SK-N-SH (cell line): ENCODE measurements at regions not wholly inside any gene's neighbourhood (a gene's known extent, or its start where the extent isn't known, plus 50 kb on each side); places are given as distances from the start of the nearest gene placed in this dataset.

Source experiments
- CTCF ChIA-PET: fragments of 300-600, 350-600 bp; formaldehyde crosslinking; extraction: SDS; loops from one replicate; lab custom pipeline; 2021; lab: Yijun Ruan, JAX
- POLR2A ChIA-PET: fragments of 350-600 bp; sonication (Branson Sonifier 250); formaldehyde crosslinking; extraction: SDS; loops from one replicate; lab custom pipeline; 2020; ENCODE audit warnings: antibody characterized with exemption, inconsistent platforms; lab: Yijun Ruan, JAX
- DNase-seq: peaks from one replicate; pipeline ENCODE4 v3.0.0; 2012
- H2AFZ ChIP-seq: fragments of 200-600 bp; sonication (generic); 2 replicates; pipeline ENCODE4 v1.8.1; 2016; ENCODE audit warnings: antibody characterized with exemption, mild to moderate bottlenecking, low read depth
- H3F3A ChIP-seq: fragments of 200-600 bp; sonication (generic); replicated peaks from 2 replicates; pipeline ENCODE3; 2016; ENCODE audit warnings: antibody characterized with exemption, mild to moderate bottlenecking; ENCODE audit not compliant: insufficient read depth
- H3K27ac ChIP-seq, 2 experiments: fragments of 200-500 bp in 1 of 2; fragments of 200-600 bp in 1 of 2; sonication (Bioruptor generic) in 1 of 2; sonication (generic), shearing (Covaris generic) in 1 of 2; 2 replicates each; pipeline versions ENCODE4 v1.5.1 to v1.6.1; 2014 to 2016; ENCODE audit warnings: low read depth in 2 of 2, inconsistent platforms in 1 of 2, low read length in 1 of 2, mild to moderate bottlenecking in 1 of 2, mixed read lengths in 1 of 2
- H3K27me3 ChIP-seq: fragments of 200-600 bp; sonication (generic), shearing (Covaris generic); 2 replicates; pipeline ENCODE4 v1.6.1; 2016; ENCODE audit warnings: mixed run types; ENCODE audit not compliant: insufficient read depth
- H3K36me3 ChIP-seq, 2 experiments: fragments of 200-500 bp in 1 of 2; fragments of 200-600 bp in 1 of 2; sonication (Bioruptor generic) in 1 of 2; sonication (generic) in 1 of 2; replicated peaks in 1 of 2; 2 replicates each; pipeline versions ENCODE3 to v1.5.1; 2014 to 2016; ENCODE audit warnings: low read length in 1 of 2, mild to moderate bottlenecking in 1 of 2; ENCODE audit not compliant: insufficient read depth in 2 of 2, control insufficient read depth in 1 of 2
- H3K4me1 ChIP-seq, 2 experiments: fragments of 200-500 bp in 1 of 2; fragments of 200-600 bp in 1 of 2; sonication (Bioruptor generic) in 1 of 2; sonication (generic), shearing (Covaris generic) in 1 of 2; 2 replicates each; pipeline versions ENCODE4 v1.5.1 to v1.6.1; 2014 to 2016; ENCODE audit warnings: low read depth in 1 of 2, low read length in 1 of 2, mixed run types in 1 of 2; ENCODE audit not compliant: insufficient read depth in 2 of 2, control insufficient read depth in 1 of 2
- H3K4me2 ChIP-seq: fragments of 200-600 bp; sonication (generic), shearing (Covaris generic); 2 replicates; pipeline ENCODE4 v1.6.1; 2017; ENCODE audit warnings: mixed run types
- H3K4me3 ChIP-seq, 2 experiments: fragments of 200-500 bp in 1 of 2; fragments of 200-600 bp in 1 of 2; sonication (Bioruptor generic) in 1 of 2; sonication (generic), shearing (Covaris generic) in 1 of 2; 2 replicates each; pipeline versions ENCODE4 v1.5.1 to v1.8.1; 2014 to 2016; ENCODE audit warnings: low read depth in 2 of 2, inconsistent platforms in 1 of 2, low read length in 1 of 2, mild to moderate bottlenecking in 1 of 2, mixed read lengths in 1 of 2, moderate library complexity in 1 of 2
- H3K79me2 ChIP-seq: fragments of 200-600 bp; sonication (generic); 2 replicates; pipeline ENCODE4 v1.8.1; 2017; ENCODE audit warnings: mild to moderate bottlenecking; ENCODE audit not compliant: insufficient read depth
- H3K9ac ChIP-seq: fragments of 200-600 bp; sonication (generic); 2 replicates; pipeline ENCODE4 v1.6.1; 2017; ENCODE audit warnings: mixed run types
- H3K9me2 ChIP-seq: fragments of 200-600 bp; sonication (generic); 2 replicates; pipeline ENCODE4 v1.6.1; 2017; ENCODE audit warnings: mixed run types
- H3K9me3 ChIP-seq: fragments of 200-600 bp; sonication (generic); 2 replicates; pipeline ENCODE4 v1.6.1; 2017; ENCODE audit warnings: mixed run types, mild to moderate bottlenecking, moderate library complexity
- H4K20me1 ChIP-seq: fragments of 200-600 bp; sonication (generic); 2 replicates; pipeline ENCODE4 v1.6.1; 2017; ENCODE audit warnings: mild to moderate bottlenecking, mixed run types; ENCODE audit not compliant: insufficient read depth
- CTCF ChIP-seq: fragments of 200-600 bp; sonication (generic); IDR thresholded peaks from 2 replicates; pipeline ENCODE4 v1.6.1; 2017; ENCODE audit warnings: antibody characterized with exemption, mild to moderate bottlenecking, moderate library complexity
- ELF1 ChIP-seq: IDR thresholded peaks from 2 replicates; pipeline ENCODE4 v1.4.0; 2012
- EP300 ChIP-seq, 2 experiments: IDR thresholded peaks; 2 replicates each; pipeline versions ENCODE4 v1.4.0 to v1.6.1; 2012; ENCODE audit warnings: borderline replicate concordance in 1 of 2, low read depth in 1 of 2, low read length in 1 of 2
- FOSL2 ChIP-seq: IDR thresholded peaks from 2 replicates; pipeline ENCODE4 v1.4.0; 2012; ENCODE audit warnings: low read depth, mild to moderate bottlenecking, moderate library complexity, borderline replicate concordance
- GABPA ChIP-seq: IDR thresholded peaks from 2 replicates; pipeline ENCODE4 v1.4.0; 2012; ENCODE audit warnings: low read depth, mild to moderate bottlenecking
- IRF3 ChIP-seq: fragments of 150-350 bp; IDR thresholded peaks from 2 replicates; pipeline ENCODE4 v1.6.1; 2016; ENCODE audit warnings: mild to moderate bottlenecking, low read depth, low read length
- JUND ChIP-seq: IDR thresholded peaks from 2 replicates; pipeline ENCODE4 v1.4.0; 2012
- MEF2A ChIP-seq: IDR thresholded peaks from 2 replicates; pipeline ENCODE4 v1.4.0; 2012; ENCODE audit warnings: low read depth, borderline replicate concordance
- NFIC ChIP-seq: IDR thresholded peaks from 2 replicates; pipeline ENCODE4 v1.4.0; 2012; ENCODE audit warnings: borderline replicate concordance
- POLR2AphosphoS5 ChIP-seq: IDR thresholded peaks from 2 replicates; pipeline ENCODE4 v1.6.1; 2012; ENCODE audit warnings: low read depth, low read length
- RCOR1 ChIP-seq: fragments of 150-350 bp; IDR thresholded peaks from 2 replicates; pipeline ENCODE4 v1.6.1; 2017; ENCODE audit warnings: antibody characterized with exemption, low read length
- SIN3A ChIP-seq: IDR thresholded peaks from 2 replicates; pipeline ENCODE4 v1.6.1; 2012; ENCODE audit warnings: low read depth, mild to moderate bottlenecking, low read length, moderate library complexity, borderline replicate concordance
- TAF1 ChIP-seq: IDR thresholded peaks from 2 replicates; pipeline ENCODE4 v1.6.1; 2012; ENCODE audit warnings: low read depth, mild to moderate bottlenecking, low read length, moderate library complexity, borderline replicate concordance
- TEAD4 ChIP-seq: IDR thresholded peaks from 2 replicates; pipeline ENCODE4 v1.4.0; 2012; ENCODE audit warnings: mild to moderate bottlenecking, borderline replicate concordance; ENCODE audit not compliant: insufficient read depth
- WGBS: methylation state at CpG from one replicate; pipeline ENCODE4 v1.1.6; 2017; ENCODE audit warnings: low lambda C conversion rate; 5-methylcytosine and 5-hydroxymethylcytosine counted together

- Histone ChIP-seq H3K9me2 (no peaks in the 10 kb centered on the region), H3K36me3 (no peaks in the 10 kb centered on the region), H3K4me2 (no peak overlapping the region), H3K27ac (no peak overlapping the region), H3K4me3 (no peak overlapping the region), H2AFZ (no peak overlapping the region), H3K27me3 (peaks cover 62% of the 10 kb centered on the region), H4K20me1 (no peaks in the 10 kb centered on the region), H3K9ac (no peak overlapping the region), H3K79me2 (no peaks in the 10 kb centered on the region), H3K9me3 (no peaks in the 10 kb centered on the region), H3K4me1 (no peaks in the 10 kb centered on the region), H3F3A (no peaks in the 10 kb centered on the region)
- DNase-seq = no peak
- TF ChIP-seq EP300 (IDR thresholded peaks at IDR 0.05; ENCODE audit: borderline replicate concordance in 1 of 2, low read depth in 1 of 2, low read length in 1 of 2) = no peak
- no peak for TF ChIP-seq CTCF
- POLR2A ChIA-PET = no interaction called here
- CTCF ChIA-PET = no interaction called here
- 18% methylated on average over 21 of the region's 22 CpGs for WGBS
Measured at GRCh38 chr13:112250788-112251445, 125.2 kb upstream of the SPACA7 start.

GRCh38 chr13:112251930-112252585, 124.1 kb upstream of the SPACA7 start:
- WGBS = 13% methylated on average over 19 of the region's 27 CpGs
- Histone ChIP-seq H3K9me2 (no peaks in the 10 kb centered on the region), H3K4me1 (no peaks in the 10 kb centered on the region), H2AFZ (no peak overlapping the region), H3K36me3 (no peaks in the 10 kb centered on the region), H3K4me2 (no peak overlapping the region), H3K4me3 (no peak overlapping the region), H3F3A (no peaks in the 10 kb centered on the region), H3K79me2 (no peaks in the 10 kb centered on the region), H3K9ac (no peak overlapping the region), H3K9me3 (no peaks in the 10 kb centered on the region), H3K27ac (no peak overlapping the region), H3K27me3 (peaks cover 62% of the 10 kb centered on the region), H4K20me1 (no peaks in the 10 kb centered on the region)
- no peak for DNase-seq
- CTCF ChIA-PET = no interaction called here
- POLR2A ChIA-PET = no interaction called here
- TF ChIP-seq POLR2AphosphoS5 (no peak), MEF2A (no peak), JUND (no peak), CTCF (no peak), NFIC (no peak), GABPA (no peak), RCOR1 (no peak), IRF3 (no peak), ELF1 (no peak), FOSL2 (no peak), SIN3A (no peak), TAF1 (no peak), TEAD4 (no peak)
